Parathyroid adenoma (tissue), 2 donors: ENCODE measurements at regions not wholly inside any gene's neighbourhood (a gene's known extent, or its start where the extent isn't known, plus 50 kb on each side); places are given as distances from the start of the nearest gene placed in this dataset.

ENCODE experiments used
- H2AFZ ChIP-seq: fragments of 300-600 bp; sonication (generic); one replicate; pipeline ENCODE4 v1.7.0; 2017; ENCODE audit warnings: antibody characterized with exemption, mild to moderate bottlenecking
- H3K27ac ChIP-seq: fragments of 300-600 bp; sonication (generic); one replicate; pipeline ENCODE4 v1.7.0; 2017
- H3K27me3 ChIP-seq: fragments of 300-600 bp; sonication (generic); one replicate; pipeline ENCODE4 v1.7.0; 2017; ENCODE audit warnings: low read length; ENCODE audit not compliant: control insufficient read depth, insufficient read depth
- H3K36me3 ChIP-seq: fragments of 300-600 bp; sonication (generic); one replicate; pipeline ENCODE4 v1.7.0; 2017; ENCODE audit warnings: low read length; ENCODE audit not compliant: control insufficient read depth, insufficient read depth
- H3K4me1 ChIP-seq: fragments of 300-600 bp; sonication (generic); one replicate; pipeline ENCODE4 v1.7.0; 2017; ENCODE audit warnings: control low read depth
- H3K4me2 ChIP-seq: fragments of 300-600 bp; sonication (generic); one replicate; pipeline ENCODE4 v1.7.0; 2017; ENCODE audit warnings: low read length
- H3K4me3 ChIP-seq: fragments of 300-600 bp; sonication (generic); one replicate; pipeline ENCODE4 v1.7.0; 2017; ENCODE audit warnings: low read depth, low read length
- H3K79me2 ChIP-seq: fragments of 300-600 bp; sonication (generic); one replicate; pipeline ENCODE4 v1.7.0; 2017; ENCODE audit warnings: control low read depth
- H3K9ac ChIP-seq: fragments of 300-600 bp; sonication (generic); one replicate; pipeline ENCODE4 v1.7.0; 2017; ENCODE audit warnings: mild to moderate bottlenecking
- H3K9me3 ChIP-seq: fragments of 300-600 bp; sonication (generic); one replicate; pipeline ENCODE4 v1.7.0; 2017; ENCODE audit warnings: low read length; ENCODE audit not compliant: control insufficient read depth
- TF ChIP-seq, protein P1 (sequence below): fragments of 300-600 bp; sonication (generic); IDR thresholded peaks from one replicate; pipeline ENCODE4 v1.7.0; 2017; ENCODE audit warnings: antibody characterized with exemption, mild to moderate bottlenecking
- donor health status: primary hyperparathyroidism.

- no peaks in the 10 kb centered on the region for H3K79me2 ChIP-seq
- TF ChIP-seq, protein P1, sequence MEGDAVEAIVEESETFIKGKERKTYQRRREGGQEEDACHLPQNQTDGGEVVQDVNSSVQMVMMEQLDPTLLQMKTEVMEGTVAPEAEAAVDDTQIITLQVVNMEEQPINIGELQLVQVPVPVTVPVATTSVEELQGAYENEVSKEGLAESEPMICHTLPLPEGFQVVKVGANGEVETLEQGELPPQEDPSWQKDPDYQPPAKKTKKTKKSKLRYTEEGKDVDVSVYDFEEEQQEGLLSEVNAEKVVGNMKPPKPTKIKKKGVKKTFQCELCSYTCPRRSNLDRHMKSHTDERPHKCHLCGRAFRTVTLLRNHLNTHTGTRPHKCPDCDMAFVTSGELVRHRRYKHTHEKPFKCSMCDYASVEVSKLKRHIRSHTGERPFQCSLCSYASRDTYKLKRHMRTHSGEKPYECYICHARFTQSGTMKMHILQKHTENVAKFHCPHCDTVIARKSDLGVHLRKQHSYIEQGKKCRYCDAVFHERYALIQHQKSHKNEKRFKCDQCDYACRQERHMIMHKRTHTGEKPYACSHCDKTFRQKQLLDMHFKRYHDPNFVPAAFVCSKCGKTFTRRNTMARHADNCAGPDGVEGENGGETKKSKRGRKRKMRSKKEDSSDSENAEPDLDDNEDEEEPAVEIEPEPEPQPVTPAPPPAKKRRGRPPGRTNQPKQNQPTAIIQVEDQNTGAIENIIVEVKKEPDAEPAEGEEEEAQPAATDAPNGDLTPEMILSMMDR, result no peak
These were observed 126.2 kb upstream of the EXOC2 start for GRCh38 chr6:819122-819521.

GRCh38 chr6:818196-818595, 125.3 kb upstream of the EXOC2 start:
- Histone ChIP-seq H3K79me2 (no peaks in the 10 kb centered on the region), H3K27ac (no peak overlapping the region), H3K27me3 (no peaks in the 10 kb centered on the region), H3K4me2 (no peak overlapping the region), H3K9ac (no peak overlapping the region), H2AFZ (no peak overlapping the region), H3K4me1 (no peaks in the 10 kb centered on the region), H3K36me3 (no peaks in the 10 kb centered on the region), H3K4me3 (no peak overlapping the region), H3K9me3 (no peaks in the 10 kb centered on the region)
- TF ChIP-seq, protein P1, result no peak

More at GRCh38 chr6:819122-819521, 126.2 kb upstream of the EXOC2 start:
- no peak overlapping the region for H2AFZ ChIP-seq
- no peak overlapping the region for H3K27ac ChIP-seq
- no peaks in the 10 kb centered on the region for H3K9me3 ChIP-seq
- H3K9ac ChIP-seq, result no peak overlapping the region
- H3K4me3 ChIP-seq, result no peak overlapping the region
- no peak overlapping the region for H3K4me2 ChIP-seq
- no peaks in the 10 kb centered on the region for H3K36me3 ChIP-seq
- H3K27me3 ChIP-seq, result no peaks in the 10 kb centered on the region
- no peaks in the 10 kb centered on the region for H3K4me1 ChIP-seq

DNA sequence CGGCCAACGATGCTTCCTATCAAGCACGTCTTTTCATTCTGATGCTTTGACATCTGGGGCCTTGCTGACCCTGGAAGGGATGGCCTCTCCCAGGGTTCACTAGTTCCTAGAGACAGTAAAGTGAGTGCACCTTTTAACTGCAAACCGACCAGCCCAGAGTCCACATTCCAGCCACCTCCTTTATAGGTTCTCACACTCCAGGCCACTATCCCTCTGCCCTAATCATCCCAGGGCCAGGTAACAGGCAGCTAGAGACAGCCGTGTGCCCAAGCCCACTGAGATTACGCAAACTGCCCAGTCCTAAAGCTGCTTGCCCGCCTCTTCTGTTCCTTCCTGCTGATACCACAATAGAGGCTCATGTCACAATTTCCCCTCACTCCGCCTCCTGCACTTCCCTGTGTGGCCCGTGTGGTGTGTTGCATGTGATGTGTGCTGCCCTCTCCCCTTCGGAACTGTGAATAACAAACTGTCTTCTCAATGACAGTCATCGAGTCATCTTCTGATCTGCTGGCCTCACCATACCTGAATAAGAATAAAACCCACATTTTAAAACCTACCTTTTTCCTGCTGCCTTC, 123.7 kb upstream of the EXOC2 start:
- H3K4me3 ChIP-seq, result no peak overlapping the region
- no peaks in the 10 kb centered on the region for H3K4me1 ChIP-seq
- no peak overlapping the region for H3K4me2 ChIP-seq
- TF ChIP-seq, protein P1, result no peak
- H3K9ac ChIP-seq, result no peak overlapping the region
- H3K79me2 ChIP-seq, result no peaks in the 10 kb centered on the region
- no peak overlapping the region for H2AFZ ChIP-seq
- H3K9me3 ChIP-seq, result no peaks in the 10 kb centered on the region
- no peak overlapping the region for H3K27ac ChIP-seq
- no peaks in the 10 kb centered on the region for H3K36me3 ChIP-seq
- H3K27me3 ChIP-seq, result no peaks in the 10 kb centered on the region

- no peak overlapping the region for H3K27ac ChIP-seq
- no peak overlapping the region for H3K4me3 ChIP-seq
- TF ChIP-seq, protein P1, result no peak
These were observed 122.4 kb upstream of the EXOC2 start for GRCh38 chr6:815348-815738.

More at GRCh38 chr6:815348-815738, 122.4 kb upstream of the EXOC2 start:
- Histone ChIP-seq H2AFZ (no peak overlapping the region), H3K9me3 (no peaks in the 10 kb centered on the region), H3K79me2 (no peaks in the 10 kb centered on the region), H3K4me2 (no peak overlapping the region), H3K4me1 (no peaks in the 10 kb centered on the region), H3K36me3 (no peaks in the 10 kb centered on the region), H3K9ac (no peak overlapping the region), H3K27me3 (no peaks in the 10 kb centered on the region)
